Fibroblast of the conjunctiva (primary cell): ENCODE measurements at regions not wholly inside any gene's neighbourhood (a gene's known extent, or its start where the extent isn't known, plus 50 kb on each side); places are given as distances from the start of the nearest gene placed in this dataset.

Experiments used
- DNase-seq: peaks from one replicate; pipeline ENCODE4 v3.0.0-alpha.2; 2010; ENCODE audit warnings: low read depth

DNA sequence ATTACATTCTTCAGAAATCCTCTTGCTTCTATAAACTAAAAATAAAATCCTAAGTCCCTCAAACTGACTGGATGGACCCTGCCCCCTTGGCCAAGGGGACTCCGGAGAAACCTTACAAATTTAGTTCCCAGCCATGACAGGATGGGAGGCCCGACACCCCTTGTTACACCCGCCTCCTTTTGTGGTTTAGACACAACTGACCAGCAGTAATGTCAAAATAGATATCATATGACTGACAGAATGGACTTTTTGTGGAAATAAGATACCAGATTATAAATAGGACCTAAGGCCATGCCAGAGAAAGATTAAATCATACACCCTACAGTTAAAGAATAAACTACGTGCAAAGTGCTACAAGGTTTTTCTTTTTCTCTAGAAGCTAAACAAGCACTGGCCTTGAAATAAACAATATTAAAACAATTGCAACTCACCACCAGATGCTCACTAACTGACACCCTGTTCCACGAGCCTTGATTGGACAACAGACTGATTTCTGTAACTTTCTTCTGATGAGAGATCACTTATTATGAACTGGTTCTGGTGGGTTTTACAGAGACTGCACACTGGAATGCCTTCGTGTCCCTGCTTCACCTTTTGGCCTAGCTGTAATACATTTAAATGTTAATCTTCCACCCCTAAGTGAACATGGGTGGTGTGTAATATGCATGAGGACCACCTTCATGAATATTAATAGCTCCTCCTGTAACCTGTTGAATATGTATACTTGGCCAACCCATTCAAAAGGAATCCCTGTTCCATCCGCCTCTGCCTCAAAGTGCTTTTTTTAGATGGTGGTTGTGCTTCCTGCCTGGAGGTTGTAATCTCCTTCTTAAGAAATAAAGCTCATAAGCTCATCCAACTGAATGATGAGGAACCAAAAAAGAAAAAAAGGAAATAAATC is 99.6 kb downstream of the ODF2L start:
- DNase-seq, result no peak

DNA sequence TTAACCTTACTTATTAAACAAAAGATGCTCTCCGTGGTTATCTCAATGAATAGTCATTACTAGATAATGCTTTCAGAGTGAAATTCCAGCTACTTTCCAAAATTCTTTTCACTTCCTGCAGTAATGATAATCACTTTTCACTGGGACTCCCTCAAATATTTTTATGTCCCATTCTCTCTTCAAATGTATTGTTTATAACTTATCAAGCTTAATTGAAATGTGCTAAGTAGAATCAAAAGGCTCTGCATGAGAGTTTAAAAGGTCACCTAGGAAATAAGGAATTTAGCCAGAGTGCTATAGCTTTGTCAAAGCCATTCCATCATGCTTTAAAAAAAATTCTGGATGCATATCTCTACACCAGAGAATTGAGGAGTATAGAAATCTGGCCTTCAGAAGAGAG is 106.4 kb downstream of the ODF2L start:
- DNase-seq, result no peak

DNA sequence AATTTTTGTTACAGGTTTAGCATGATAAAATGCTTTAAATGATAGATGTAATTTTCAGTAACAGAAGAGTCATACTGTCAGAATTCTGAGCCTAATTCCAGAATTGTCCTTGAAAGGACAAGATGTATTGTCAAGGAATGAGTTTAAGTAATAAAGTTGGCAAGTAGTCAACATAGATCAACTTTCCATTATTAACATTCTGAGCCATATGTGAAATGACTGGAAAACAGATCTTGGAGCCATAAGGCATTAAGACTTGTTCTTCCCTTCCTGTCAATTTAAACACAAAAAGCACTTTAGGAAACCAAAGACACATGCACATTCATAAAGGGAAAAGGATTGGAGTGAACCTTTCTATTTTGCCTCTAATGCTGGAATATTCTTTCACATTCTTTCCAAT is 107.0 kb downstream of the ODF2L start:
- no peak for DNase-seq

DNA sequence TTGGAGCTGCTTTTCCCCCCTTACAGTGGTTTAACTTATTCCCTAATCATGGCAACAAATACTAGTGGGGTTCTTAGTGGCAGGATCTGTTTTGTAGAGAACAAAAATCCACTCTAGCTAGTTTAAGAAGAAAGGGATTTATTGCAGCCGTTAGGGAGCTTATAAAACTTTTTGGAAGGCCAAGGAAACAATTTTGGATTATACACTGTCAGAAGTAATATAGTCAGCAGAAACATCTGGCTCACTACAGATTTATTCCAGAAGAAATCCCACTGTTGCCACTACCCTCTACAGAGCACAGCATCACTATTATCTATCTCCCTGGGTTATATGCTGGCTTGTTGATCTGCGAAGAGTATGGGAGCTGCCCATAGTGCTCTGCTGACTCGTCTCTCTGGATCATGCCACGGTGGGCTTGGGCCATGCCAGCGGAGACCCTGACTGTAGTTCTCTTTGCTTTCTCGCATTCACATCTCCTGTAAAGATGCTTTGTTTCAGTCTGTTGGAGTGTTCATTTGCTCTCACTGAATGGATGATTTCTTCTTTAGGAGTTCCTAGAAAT is 107.5 kb downstream of the ODF2L start:
- DNase-seq, result no peak

DNA sequence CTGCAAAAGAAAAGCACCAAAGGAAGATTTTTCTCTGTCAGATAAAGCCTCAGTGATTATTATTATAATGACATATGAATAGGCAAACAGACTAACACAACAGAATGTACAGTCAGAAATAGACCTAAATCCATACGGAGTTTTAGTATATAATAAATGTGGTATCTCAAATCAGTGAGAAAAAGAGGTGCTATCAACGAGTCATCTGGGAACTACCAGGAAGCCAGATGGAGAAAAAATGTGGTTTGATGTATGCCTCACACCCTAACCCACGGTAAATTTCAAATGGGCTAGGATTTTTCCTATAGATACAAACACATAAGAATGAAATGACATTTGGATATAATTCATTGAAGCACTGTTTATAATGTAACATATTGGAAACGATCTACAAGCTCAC is 110.3 kb downstream of the ODF2L start:
- no peak for DNase-seq

DNA sequence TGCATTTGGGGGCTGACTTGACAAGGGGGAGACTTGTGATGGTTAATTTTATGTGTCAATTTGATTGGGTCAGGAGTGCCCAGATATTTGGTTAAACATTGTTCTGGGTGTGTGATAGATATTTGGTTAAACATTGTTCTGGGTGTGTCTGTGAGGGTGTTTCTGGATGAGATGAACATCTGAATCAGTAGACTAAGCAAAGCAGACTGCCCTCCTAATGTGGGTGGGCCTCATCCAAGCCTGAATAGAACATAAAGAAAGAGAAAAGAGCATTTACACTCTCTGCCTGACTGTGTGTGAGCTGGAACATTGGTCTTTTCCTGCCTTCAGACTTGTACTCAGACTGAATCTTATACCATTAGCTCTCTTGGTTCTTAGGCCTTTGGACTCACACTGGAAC is 113.5 kb downstream of the ODF2L start:
- no peak for DNase-seq

DNA sequence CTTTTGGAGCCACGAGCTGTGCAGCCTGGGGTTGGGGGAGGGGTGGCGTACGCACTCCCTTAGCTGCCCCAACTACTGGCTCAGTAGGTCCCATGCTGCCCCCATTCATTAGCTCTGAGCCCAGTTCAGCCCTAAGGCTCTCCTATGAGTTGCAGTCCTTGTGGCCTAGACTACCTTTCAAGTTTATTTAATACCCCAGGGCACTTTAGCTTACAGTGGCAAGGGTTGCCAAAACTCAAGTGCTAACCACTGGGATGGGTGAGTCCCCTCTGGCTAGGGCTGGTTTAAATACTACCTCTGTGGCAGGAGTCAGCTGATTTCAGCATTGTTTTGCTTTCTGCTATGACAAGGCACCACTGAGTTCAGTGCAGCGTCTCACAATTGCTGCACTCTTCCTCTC is 118.2 kb downstream of the ODF2L start:
- DNase-seq, result no peak

DNA sequence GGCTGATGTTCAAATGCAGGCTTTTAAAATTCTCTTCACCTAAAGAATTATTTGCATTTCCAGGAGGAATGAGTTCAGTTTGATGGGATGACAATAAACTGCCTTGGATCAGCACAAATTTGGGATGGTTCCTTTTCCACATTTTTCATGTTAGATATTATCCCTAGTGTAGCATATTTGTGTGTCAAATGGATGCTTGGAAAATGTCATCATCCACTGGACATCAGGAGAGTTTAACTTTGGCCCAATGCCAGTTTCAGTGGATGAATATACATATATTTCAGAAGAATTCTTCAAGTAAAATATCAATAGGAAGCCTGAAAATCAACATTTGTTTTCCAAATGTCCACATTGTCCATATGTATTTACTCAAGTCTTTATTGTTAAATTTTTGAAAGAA is 116.5 kb upstream of the COL24A1 start:
- no peak for DNase-seq

DNA sequence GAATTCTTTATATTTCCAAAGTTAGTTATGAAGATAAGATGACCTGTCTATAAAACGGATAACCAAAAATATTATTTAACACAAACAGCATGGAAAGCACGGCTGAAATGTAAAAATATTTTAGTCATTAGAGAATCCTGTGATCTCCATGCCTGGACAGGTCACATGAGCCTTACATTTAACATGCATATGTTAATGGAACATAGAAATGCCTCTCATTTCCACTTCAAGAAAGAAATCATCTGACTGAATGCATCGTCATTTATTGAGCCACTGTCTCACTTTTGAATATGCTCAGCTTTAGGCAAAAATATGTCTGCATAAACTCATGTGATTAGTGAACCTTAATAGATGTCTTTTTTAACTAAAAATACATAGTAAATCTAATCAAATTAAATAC is 115.5 kb upstream of the COL24A1 start:
- DNase-seq, result no peak

DNA sequence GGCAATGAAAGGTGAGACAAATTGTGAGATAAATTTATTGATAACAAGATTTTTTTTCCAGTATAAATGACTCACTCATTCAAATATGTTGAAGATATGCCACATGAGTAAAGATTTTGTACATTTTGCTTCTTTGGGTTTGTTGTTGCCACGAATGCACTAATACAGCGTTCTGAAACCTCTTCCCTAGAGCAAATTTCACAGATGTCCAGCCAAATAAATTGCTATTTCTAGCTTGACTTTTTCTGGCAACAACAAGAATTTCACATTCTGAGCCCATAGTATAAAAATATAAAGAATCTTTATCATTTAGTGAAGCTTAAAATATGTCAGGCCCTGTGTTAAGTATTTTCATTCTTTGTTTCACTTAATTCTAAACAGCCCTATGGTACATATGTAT is 114.5 kb upstream of the COL24A1 start:
- DNase-seq, result no peak

DNA sequence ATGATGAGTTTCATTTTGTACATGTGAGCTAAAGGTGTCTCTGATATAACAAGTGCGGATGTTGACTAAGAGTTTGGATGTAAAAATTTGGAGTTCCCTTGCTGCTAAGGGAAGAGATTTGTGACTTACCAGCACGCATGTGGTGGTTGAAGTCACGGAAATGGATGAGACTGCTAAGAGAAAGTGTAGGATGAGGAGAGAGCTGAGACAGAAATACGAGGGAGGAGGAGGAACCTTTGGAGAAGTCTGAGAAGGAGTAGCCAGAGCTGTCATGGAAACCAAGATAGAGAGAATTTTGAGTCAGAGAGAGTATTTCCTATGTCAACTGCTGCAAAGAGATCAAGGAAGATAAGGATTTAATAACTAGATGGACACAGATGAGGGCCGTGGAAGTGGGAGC is 106.5 kb upstream of the COL24A1 start:
- DNase-seq, result no peak

DNA sequence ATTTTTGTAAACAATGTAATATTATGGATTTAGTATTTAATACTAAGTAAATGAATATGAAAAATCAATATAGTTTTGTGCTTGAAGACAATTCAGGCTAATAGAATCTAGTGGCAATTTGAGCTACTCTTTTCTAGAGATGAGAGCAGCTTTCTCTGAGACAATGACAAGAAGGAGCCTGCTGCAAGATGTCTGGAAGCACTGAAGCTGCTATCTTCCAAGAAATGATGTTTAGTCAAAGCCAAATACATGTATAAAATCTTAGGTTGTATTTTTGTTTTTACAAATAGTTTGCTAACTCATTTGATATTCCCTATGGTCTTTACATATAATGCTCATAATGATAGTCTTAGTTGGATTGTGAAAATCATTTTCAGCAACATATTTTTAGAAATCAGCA is 103.9 kb upstream of the COL24A1 start:
- no peak for DNase-seq

DNA sequence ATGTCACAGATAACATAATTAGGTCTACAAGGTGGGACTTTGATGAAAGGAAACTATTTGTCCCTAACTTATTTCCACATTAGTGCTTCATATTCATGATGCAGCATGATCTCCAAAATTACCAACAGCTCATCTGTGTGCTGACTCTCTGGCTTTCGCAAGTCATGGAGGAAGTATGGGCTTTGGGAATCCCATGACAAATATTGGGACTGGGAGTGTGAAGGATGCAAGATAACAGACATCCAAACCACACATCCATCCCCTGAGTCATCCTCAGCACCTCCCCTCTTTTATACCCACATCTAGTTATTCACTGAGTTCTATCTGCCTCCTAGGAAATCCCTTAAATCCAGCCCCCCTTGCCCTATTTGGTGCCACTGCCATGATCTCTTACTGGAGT is 102.8 kb upstream of the COL24A1 start:
- DNase-seq, result no peak

DNA sequence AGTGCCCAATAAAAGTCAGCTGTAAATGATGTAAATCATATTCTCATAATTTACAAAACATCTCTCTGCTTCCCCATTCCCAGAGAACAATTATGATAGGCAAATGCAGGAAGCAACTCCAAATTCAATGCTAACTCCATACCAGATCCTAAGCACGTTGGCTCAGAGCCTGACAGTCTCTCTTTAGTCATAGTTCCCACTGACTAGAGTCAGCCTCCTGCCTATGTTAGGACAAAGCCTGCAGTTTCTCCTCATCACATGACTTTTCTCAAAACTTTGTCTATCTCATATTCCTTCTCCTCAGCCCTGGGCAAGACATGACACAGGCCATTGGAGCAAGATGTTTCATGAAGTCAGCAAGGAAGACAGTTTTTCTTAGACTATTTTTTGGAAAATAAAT is 101.5 kb upstream of the COL24A1 start:
- DNase-seq, result no peak

DNA sequence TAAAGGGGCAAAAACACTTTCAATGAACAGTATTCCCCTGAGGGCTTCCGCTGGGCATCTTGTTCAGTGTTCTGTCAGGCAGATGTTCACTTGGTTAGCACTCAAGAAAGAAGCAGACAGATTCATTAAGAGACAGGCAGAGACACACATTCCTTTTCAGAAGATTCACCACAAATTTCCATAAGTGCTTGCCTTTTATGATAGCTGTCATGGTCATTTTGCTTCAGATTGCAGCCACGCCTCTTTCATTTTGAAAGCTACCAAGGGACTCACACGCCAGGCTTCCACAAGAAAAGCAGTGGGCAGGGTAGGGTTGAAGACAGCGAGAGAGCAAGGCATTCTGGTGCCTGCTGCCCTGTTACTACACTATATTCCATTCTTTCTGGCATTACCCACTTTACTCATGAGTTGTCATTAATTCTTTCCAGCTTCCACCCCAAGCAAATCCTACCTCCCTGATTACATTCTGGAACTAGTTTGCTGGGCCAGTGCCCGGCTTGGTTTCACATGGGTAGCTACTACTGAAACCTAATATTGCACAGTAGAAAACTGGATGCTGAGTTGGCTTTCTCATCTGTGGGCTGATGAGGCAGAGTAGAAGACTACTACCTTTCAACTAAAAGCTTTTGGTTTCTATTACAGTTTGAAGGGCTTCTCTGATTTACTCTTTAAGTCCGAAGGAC is 91.2 kb upstream of the COL24A1 start:
- DNase-seq, result peak; percentile 14

DNA sequence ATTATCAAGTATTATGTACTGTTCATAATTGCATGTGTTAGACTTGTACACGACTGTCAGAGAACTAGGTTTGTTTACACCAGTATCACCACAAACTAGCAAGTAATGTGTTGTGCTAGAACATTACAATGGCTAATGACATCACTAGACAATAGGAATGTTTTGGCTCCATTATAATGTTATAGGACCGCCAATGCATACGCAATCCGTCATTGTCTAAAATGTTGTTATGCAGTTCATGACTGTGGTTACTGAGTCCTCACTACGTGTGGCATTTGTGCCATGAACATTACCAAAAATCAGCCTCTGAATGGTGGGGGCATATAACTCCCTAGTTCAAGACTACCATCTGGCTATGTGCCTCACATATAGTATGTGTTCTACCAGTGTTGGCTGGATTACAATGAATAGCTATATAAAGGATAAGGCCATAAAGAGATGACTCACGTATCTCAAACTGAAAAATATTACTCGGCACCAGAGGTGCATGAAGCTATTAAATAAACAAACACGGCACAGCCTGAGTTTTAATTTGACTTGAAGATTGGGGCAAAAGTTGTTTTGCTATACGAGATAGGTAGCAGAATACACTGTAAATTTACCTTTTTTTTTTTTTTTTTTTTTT is 89.1 kb upstream of the COL24A1 start:
- no peak for DNase-seq

DNA sequence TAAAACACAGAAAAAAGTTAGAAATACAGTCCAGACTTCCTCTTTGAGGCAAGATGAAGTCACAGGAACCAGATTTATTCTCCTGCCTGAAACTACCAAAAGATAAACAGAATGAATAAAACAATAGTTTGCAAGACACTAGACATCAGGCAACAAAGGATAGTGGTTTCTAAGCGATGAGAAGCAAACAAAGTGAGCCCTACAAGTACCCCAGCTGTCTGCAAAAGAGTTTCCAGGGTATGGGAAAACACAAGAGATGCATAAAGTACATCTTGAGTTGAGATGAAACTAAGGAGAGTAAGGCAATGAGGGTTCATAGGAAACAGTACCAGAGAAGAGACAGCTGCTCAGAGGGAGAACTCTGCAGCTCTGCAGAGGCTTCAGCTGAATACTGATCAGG is 83.3 kb upstream of the COL24A1 start:
- DNase-seq, result no peak

DNA sequence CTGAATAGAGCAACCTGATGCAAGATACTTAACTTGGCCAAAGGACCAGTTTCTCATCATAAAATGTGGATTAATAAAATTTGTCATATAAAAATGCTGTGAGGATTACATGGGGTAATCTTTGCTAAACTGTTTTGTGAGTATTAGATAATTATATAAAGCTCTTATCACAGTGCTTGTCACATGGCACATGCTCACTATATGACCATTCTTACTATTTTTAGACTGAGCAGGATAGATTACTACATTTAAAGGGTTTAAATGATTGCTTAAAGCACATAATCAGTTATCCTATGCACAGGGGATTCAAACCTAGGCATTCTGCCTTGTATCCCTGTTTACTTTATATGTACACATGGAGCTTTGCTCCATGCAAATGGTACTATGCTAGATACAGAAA is 82.9 kb upstream of the COL24A1 start:
- DNase-seq, result no peak

DNA sequence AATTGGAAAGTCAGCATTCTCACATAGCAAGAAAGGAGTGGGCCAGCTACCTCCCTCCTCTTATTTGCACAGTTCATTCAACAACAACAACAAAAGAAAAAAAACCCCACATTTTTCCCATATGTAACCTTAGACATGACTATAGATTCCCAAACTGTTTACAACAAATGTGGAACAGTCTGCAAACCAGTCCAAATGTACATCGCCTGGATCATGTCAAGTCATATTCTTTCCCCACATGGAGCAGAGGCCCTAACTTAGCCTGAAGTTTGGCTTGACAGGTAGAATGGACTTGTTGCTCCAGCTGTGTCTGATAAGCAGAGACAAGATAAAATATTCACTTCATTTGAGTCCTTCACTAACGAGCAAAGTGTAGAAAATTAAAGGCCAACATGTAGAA is 81.7 kb upstream of the COL24A1 start:
- DNase-seq, result no peak

DNA sequence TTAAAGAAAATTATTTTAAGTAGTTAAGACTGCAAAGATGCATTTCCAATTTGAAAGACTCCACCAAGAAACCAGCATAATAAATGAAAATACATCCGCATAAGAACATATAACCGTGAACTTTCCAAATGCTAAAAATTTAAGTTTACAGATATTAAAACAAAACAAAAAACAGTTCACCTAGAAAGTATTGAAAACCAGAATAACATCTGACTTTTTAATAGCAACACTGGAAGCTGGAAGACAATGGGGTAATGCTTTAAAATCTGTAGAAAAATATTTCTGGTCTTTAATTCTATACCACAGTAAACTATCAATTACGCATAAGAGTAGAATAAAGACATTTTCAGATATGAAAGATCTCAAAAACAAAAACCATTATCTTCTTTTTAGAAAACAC is 79.3 kb upstream of the COL24A1 start:
- DNase-seq, result no peak

DNA sequence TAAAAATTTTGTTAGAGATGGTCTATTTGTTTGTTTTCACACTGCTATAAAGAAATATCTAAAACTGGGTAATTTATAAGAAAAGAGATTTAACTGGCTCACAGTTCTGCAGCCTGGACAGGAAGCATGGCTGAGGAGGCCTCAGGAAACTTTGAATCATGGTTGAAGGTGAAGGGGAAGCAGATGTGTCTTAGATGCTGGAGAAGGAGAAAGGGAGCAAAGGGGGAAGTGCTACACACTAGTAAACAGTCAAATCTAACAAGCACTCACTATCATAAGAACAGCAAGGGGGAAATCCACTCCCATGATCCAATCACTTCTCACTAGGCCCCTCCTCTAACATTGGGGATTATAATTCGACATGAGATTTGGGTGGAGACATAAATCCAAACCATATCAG is 76.8 kb upstream of the COL24A1 start:
- DNase-seq, result no peak

DNA sequence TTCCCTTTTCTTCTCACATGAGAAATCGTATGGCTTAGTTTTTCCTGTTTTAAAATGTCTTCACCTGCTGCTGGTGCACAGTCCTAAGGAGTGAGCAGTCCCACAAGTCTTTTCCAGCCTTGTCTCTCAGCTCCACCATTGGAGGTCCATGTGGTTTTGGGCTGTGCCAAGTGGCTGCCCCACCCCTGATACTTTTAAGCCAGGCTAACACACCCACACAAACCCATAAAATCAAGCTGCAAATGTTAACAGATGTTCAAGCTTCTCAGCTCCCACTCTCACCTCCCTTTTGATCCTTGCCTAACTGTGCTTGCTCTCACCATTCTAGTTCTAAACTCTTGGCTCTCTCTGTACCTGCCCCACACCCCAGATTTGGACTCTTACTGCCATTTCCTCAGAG is 74.5 kb upstream of the COL24A1 start:
- no peak for DNase-seq

DNA sequence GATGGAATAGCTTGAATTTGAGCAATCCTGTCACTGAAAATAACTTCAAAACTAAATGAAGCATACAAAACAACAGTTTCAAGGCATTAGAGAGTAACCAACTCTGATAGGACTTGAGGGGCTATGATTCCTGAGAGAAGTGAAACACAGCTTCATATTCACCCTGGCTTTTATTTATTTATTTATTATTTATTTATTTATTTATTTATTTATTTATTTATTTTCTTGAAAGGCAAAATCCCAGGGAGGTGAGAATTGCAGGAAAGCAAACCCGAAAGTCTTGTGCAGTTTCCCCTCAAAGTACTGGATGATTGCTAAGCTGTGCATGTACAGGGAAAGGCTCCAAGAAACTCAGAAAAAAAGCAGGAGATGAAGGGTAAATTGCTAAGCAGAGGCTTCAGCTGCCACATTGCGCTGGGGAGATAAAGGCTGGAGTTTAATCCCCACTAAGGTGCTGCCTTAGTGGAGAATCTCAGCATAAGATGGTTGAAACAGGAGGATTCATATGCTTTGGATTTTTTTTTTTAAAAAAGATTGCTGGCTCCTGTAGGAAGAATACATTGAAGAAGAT is 72.9 kb upstream of the COL24A1 start:
- DNase-seq, result no peak
